SK-N-SH treated with all-trans-retinoic acid at 6 μM for 48 hours (cell line): ENCODE measurements at regions not wholly inside any gene's neighbourhood (a gene's known extent, or its start where the extent isn't known, plus 50 kb on each side); places are given as distances from the start of the nearest gene placed in this dataset.
"Not testable (repeated sequence)": the region's sequence is repeated elsewhere in the genome, so short reads cannot be mapped to it uniquely, and the experiment has no call there.

Experiments used
- ATAC-seq: fragments of 200-7000 bp; cut with Tn5 transposase; 3 replicates; pipeline ENCODE4 v1.9.1; 2020; ENCODE audit warnings: mild to moderate bottlenecking, moderate library complexity

DNA sequence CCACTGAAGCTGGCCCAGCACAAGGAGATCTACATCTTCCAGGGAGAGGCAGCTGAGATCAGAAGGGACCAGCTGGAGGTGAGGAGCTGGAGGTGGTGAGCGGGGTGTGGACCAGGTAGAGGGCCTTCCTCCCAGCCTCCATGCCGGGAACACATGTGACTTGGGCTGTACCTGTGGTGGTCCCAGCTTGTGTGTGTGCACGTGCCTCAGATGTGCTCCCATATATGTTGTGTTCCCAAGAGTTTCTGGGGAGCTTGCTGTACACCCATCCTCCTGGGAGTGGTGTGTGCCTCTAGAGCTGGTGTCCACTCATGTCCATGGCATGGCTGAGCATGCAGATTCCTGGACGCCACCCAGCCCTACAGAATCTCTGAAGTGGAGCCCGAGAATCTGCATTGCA, 183.7 kb upstream of the AKAP13 start:
- ATAC-seq, result not testable (repeated sequence)

DNA sequence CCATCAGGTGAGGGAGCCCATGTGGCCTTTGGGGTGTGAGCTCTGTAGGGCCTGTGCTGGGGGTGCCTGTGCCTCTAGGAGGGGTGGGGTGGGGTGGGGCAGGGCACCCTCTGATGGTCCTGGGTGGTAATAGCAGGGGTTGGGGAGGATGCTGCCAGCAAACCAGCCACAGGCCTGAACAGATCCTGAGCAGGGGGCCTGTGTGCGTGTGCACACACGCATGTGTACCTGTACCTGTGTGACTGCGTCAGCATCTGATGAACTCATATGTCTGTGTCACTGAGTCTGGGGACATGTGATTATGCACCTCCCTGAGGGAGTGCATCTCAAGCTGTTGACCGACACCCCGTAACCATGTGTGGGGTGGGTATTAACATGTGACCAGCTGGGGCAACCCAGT, 182.8 kb upstream of the AKAP13 start:
- 0 out of 3 replicates have a peak, but pooled peaks have one; percentile 12 for ATAC-seq

DNA sequence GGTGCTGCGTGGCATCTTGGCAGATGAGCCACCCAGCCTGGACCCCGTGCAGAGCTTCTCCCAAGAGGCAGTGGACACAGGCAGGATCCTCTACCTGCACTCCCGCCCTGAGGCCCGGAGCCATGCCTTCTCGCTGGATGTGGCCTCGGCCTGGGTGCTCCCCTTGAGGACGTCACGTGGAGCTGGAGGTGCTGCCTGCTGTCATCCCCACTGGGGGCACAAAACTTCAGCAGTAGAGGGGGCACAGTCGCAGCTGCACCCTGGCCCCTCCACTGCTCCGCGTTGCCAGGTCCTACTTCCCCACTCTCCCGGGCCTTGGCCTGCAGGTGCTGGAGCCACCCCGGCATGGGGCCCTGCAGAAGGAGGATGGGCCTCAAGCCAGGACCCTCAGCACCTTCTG, 182.0 kb upstream of the AKAP13 start:
- ATAC-seq, result not testable (repeated sequence)

GRCh38 chr15:85200215-85200614, 180.2 kb upstream of the AKAP13 start:
- ATAC-seq, result peak; percentile 99

DNA sequence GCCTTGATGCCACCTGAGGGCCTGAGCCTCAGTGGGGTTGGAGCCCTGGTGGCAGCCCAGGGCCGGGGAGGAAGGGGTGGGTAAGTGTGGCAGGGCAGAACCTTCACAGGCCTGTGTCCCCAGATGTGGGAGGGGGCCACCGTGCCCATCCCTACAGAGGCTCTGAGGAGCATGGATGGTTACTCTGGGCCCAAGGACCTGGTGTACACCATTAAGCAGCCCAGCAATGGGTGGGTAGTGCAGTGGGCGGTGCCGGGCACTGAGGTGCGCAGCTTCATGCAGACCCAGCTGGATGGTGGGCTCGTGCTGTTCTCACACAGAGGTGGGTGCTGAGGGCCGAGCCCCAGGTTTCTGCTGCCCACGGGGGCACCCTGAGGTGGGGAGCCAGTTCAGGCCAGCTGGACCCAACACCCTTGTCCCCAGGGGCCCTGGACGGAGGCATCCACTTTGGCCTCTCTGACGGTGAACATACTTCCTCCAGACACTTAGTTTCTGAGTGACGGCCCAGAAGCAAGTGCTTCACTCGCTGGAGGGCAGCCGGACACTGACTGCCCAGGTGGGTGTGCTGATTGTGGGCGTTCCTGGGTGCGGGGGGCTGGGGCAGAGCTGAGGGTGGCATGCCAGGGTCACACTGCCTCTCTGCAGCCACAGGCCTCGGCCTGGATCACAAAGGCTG, 179.1 kb upstream of the AKAP13 start:
- not testable (repeated sequence) for ATAC-seq

DNA sequence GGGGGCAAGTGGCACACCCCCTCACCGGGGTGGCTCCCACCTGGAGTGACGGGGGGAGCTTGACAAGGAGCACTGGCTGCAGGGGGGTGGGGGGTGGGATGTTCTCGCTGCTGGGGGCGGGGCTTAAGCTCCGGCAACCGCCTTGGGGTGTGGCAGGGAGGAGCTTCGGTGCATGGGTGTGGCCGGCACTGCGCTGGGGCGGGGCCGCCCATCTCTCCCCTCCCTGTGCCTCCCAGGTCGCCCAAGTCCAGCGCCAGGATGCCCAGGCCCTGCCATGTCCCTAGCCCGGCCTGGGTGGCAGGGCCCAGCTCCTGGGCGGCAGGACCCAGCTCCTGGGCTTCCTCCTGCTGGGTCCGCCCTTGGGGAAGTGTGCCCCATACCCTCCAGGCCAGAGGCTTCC, 175.9 kb upstream of the AKAP13 start:
- not testable (repeated sequence) for ATAC-seq

DNA sequence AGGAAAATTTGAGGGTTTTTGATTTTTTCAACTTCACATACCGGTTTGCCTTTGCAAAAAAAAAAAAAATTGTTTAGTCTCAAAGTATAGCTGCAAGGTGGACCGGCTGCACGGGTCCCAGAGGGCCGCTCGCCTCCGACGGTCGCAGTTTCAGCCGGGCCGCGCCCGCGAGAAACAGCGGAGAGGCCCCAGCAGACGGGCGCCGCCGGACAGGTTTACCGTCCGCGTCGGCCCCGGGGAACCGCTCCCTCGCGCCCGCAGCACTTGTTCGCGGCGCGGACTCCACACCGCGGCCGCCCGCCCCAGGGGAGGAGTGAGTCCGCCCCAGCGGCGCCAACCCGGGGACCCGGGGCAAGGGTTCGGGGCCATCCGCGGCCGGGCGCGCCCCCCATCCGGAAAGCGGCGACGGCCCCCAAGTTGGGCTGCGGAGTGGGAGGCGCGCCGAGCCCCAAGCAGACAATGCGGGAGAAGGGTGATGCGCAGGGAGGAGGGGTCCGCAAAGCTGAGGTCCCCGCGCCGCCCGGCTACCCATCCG, 146.5 kb upstream of the AKAP13 start:
- ATAC-seq, result not testable (repeated sequence)

- ATAC-seq, result not testable (repeated sequence)
Observed at GRCh38 chr15:85234450-85235196, 145.8 kb upstream of the AKAP13 start.

GRCh38 chr15:85244056-85244455, 136.3 kb upstream of the AKAP13 start:
- ATAC-seq, result not testable (repeated sequence)

DNA sequence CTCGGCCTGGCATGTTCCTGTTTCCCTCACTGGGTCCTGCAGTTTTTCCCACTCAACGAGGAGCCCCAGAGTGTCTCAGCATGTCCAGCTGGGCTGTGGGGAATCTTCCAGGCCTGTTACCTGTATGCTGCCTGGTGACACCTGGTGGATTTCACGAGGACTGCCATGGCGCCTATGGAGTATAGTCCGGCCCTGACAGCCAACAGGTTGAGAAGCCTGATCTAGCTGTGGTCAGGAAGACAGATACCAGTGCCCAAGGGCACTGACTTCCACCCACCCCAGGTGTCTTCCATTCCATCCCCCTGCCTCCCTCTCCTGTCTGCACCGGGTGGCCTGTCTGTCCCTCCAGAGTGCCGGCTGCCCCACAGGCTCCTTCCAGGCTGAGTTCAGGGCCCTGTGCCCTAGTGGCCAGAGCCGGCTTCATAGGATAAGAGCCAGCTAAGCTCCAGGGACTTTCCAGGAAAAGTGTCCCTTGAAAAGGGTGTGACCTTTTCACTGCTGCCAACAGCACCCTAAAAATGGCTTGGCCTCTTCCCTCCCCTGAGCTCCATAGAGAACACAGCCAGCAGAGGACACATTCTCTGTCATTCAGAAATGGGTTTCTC, 129.4 kb upstream of the AKAP13 start:
- ATAC-seq, result not testable (repeated sequence)

DNA sequence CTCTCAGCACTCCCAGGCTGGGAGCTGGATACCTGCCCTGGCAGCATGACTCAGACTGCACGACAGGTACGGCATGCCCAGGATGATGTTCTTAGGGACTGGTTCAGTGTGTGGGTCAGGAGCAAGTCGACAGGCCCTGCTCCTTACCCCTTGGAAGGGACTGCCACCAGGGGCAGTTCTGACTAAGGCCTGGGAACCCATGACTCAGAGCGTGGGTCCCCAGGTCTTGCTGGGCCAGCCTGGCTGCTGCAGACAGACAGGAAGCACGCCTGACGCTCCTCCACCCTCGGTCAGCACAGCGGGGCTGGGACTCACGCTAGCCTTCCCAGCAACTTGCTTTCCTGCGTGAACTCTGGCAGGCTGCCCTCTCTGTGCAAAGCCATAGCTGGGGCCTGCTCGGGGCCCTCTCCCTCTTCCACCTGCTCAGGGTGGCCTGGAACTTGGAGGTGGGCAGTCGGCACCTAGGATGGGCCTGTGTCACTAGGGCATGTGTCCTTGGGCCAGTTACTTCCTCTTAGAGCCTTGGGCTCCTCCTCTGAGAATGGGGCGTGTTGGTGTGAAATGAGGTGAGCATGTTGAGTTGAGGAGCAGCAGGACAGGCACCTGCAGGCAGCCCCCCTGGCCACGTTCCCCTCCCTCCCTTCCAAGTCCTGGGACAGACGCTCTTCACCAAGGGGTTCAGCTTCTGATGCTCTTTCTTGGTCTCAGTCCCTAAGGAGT, 127.0 kb upstream of the AKAP13 start:
- ATAC-seq, result peak; percentile 38

DNA sequence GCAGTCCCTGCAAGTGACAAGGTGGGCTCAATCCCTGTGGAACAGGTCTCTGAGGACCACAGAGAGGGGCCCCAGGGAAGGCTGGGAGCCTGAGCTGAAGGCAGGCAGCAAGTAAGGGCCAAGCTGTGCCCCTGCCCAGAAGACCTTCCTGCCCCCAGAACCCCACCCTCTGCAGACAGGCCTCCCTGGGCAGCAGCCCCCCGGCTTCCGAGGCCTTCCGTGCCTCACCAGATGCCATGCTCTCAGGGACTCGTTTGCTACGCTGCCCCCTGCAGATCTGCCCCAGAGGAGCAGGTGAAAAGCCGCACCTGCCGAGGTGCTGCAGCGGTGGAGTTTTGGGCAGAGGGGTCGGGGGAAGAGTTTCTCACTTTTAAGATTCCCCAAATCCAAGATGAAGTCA, 125.4 kb upstream of the AKAP13 start:
- not testable (repeated sequence) for ATAC-seq

- ATAC-seq, result not testable (repeated sequence)
Observed at GRCh38 chr15:85255502-85255901, 124.9 kb upstream of the AKAP13 start.

DNA sequence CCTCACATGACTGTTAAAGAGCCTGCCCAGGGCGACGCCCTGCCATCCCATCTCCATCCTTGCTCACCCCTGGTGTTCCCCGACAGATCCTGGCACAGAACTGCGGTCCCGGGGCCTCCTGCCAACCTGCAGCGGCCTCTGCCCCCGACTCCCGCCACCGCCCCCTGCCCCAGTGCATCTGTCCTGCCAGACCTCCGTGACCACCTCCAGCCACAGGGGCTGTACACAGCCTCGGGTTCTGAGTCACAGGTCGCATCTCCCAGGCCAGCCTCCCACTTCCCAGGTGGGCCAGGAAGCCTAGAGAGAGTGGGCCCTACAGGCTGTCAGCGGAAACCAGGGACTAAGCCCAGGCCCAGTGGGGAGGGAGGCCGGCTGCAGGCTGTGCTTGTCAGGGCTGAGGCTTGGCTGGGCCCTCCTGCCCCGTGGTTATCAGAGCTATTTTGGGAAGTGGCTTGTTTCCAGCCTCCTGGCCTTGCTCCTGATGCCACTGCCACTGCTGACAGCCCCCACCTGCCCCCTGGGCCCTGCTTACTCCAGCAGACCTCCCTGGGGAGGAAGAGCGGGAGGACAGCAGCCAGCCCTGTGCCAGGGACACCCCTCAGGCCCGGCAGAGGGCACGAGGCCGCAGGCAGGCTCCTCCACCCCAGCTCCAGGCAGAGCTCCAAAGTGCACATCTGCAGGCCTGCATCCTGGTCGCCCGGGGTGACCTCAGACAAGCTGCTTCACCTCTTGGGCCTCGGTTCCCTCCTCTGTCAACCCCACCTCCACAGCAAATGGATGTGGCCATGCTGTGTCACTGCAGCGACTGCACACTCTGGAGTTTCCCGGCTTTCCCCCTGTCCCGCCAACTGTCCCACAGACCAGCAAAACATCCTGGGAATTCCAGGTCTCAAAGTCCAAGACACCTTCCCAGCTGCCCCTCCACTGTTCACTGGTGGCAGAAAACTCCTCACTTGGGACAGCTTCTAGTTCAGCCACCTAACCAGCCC, 124.1 kb upstream of the AKAP13 start:
- peak; percentile 54 for ATAC-seq

- ATAC-seq, result not testable (repeated sequence)
Observed at GRCh38 chr15:85258062-85258445, 122.3 kb upstream of the AKAP13 start.

- ATAC-seq, result not testable (repeated sequence)
Observed at GRCh38 chr15:85258559-85259209, 121.7 kb upstream of the AKAP13 start.

DNA sequence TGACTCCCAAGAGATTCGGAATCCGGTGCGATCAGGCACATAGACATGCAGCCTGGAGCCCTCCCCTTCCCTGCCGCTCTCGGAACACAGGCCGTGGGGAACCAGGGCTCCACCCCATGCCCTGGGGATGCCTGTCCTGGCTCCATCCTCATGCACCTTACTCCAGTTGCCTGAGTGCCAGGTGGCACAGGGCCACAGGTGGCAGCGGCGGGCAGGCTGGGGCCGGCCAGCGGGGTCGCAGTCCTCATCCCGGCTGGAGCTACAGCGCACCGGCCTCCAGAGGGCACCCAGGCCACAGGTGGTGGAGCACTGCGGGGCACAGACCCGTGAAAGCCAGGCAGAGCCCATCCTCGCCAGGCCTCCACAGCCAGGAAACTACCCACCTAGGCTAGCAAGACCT, 119.9 kb upstream of the AKAP13 start:
- peak; percentile 8; the same call in 1 of the 3 replicates for ATAC-seq

DNA sequence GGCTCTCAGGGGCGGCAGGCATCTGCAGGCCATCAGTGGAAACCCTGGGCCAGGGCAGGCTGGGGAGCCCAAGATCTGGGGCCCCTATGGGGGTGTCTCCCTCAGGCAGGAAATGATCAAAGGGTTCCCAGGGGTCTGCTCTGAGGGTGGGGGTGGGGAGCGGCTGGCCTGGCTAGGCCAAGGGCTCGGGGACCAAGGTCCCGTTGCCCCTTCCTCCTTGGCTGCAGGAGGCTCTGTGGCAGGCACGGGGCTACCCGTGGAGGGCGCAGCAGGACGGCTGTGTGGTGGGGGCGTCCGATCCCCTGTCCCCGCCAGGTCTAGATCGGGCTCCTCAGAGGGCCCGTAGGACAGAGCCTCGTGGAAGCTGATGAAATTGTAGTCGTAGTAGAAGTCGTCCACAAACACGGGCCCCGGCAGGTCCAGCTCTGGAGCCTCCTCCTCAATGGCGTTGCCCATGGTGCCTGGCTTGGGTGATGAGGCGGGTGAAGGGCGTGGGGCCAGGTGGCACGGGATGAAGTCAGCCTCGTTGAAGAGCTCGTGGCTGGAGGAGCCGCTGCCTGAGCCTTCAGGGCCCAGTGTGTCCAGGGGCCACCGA, 117.8 kb upstream of the AKAP13 start:
- not testable (repeated sequence) for ATAC-seq

- not testable (repeated sequence) for ATAC-seq
Observed at GRCh38 chr15:85263842-85264440, 116.5 kb upstream of the AKAP13 start.

DNA sequence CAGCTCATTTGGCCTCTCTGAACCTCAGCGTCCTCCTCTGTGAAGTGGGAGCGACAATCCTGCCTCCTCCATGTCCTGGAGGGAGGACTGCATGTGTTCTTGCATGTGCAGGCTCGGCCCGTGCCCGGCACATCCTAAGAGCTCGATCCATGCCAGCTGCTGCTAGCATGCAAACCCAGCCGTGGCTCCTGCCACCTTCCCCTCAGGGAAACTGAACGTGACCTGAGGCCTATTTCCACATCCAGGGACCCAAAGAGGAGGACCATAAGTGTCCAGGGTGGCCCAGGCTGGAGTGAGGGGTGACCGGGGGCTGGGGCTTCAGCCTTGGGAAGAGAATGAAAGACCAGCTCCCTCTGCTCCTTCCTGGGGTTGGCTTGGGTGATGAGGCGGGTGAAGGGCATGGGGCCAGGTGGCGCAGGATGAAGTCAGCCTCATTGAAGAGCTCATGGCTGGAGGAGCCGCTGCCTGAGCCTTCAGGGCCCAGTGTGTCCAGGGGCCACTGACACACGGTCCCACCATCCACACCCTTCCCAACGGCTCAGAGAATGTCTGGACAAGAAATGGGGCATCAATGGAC, 115.7 kb upstream of the AKAP13 start:
- not testable (repeated sequence) for ATAC-seq
